Right kidney (tissue), 1 donor: ENCODE measurements at regions not wholly inside any gene's neighbourhood (a gene's known extent, or its start where the extent isn't known, plus 50 kb on each side); places are given as distances from the start of the nearest gene placed in this dataset.
"Not testable (repeated sequence)": the region's sequence is repeated elsewhere in the genome, so short reads cannot be mapped to it uniquely, and the experiment has no call there.

ENCODE experiments used
- DNase-seq: peaks from one replicate; pipeline ENCODE4 v3.0.0-alpha.2; 2016

DNA sequence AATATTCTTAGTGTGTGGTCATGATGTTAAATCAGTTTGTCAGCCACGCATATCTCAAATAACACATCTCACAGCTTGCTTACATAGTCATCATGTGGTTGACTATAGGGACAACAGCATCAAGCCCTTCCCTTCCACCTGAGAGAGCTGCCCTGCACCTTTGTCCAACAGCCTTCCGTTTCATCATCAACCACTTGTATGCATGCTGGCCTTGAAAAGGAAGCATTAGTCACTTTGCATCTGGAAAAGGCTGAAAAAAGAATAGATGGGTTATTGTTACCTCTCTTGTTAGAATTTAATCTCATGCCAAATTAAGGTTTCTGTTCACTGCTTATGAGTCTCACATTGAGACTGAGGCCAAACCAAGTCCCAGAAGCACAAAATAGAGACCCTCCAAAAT, 1586.5 kb upstream of the SEL1L start:
- no peak for DNase-seq

DNA sequence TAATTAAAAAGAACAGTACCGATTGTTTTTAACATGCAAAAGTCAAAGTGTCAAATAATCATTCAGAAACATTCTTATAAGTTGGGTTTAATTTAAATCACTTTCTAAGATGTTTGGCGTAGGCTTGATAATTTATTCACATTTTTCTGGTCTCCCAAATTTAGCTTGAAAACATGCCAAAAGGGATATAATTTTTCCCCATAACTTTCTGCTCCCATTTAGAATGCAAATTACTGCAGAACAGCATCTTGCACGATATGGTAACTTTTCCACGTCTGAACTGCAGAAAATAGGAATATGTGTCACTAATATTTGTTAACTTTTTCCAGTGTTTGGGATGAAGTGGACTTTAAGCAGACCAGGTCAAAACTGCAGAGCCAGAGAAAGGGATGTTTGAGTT, 1592.4 kb upstream of the SEL1L start:
- DNase-seq: no peak

DNA sequence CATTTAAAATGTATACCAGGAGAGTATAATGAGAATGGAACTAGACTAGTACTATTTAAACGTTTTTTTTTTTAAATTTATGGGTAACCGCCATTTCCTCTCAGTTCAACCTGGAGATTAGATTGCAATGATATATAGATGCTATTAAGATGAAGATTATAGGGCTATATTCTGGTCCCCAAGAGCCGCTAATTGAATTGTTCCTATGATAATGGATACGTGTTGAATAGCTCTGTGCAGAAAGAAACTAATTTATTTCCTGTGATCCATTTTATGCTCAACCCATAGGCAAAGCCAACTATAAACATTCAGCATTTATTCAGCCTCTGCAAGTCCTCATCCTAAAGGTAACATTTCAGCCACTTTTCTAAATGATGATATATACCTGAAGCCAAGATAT, 1595.1 kb upstream of the SEL1L start:
- no peak for DNase-seq

DNA sequence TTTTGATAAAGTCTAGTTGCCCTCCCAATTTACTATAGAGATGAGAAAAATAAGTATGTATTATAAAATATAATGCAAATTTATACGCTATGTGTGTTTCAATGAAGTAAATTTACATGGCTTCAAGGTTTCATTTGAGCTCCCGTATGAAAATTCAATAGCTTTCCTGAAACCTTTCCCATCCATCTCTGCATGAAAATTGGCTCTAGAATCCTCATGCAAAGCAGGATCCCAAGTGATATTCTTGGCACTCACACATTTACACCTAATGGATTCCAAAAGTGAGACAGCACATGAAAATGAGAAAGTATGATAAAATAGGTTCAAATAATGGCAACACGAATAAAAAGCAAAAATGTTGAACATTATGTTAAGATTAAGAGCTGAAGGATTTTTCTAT, 1595.8 kb upstream of the SEL1L start:
- no peak for DNase-seq

DNA sequence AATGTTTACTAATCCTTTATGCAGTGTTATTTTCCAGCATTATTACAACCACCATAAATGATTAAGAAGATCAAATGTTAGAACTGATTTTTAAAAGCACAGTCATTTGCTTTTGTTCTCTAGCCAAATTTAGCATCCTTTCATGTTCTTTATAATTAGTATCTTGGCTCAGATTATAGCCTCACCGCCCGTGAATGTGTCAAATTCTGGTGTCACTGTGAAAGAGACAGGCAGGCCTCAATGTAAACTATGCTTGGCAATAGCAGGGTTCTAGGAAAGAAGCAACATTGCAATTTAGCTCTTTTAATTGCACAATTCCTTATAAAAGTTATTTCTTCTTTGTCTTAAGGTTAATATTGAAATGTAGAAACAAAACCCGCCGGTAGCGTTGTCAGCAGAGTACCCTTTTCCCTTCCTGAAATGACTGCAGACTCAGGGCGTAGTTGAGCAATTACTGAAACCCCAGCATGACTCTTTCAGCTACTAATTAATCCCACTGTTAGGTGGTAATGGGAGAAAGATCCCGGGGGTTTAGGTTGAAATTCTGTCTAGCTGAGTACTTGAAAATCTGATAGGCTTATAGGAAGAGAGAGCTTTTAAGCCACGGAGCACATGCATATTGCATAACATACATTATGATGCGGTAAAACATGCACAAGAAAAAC, 1600.5 kb upstream of the SEL1L start:
- no peak for DNase-seq

DNA sequence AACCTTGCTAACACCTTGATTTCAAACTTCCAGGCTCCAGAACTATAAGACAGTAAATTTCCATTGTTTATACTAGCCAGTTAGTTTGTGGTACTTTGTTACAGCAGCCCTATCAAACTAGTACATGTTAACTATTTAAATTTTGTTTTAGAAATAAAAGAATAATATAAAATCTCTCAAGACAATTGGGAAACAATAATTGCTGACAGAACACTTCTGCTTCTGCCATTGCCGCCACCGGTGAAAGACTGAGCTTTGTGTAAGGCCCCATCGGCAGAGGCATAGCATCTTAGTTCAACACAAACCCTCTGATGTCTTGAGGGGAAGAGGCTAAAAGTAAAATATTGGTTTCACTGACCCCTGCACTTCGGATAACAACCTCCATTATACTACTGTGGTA, 1607.1 kb upstream of the SEL1L start:
- DNase-seq: no peak

DNA sequence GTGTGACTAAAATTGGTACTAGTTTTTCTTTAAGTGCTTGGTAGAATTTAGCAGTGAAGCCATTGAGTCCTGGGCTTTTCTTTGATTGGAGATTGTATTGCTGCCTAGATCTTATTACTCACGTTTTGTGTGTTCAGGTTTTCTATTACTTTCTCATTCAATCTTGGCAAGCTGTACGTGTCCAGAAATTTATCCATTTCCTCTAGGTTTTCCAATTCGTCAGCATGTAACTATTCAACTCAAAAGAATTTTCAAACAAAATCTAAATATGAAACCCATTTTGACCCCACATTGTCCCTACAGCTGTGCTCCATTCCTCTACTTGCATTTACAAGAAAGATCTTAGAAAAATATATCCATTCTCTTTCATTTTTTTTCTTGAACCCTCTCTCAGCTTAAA, 1613.4 kb upstream of the SEL1L start:
- DNase-seq: no peak

DNA sequence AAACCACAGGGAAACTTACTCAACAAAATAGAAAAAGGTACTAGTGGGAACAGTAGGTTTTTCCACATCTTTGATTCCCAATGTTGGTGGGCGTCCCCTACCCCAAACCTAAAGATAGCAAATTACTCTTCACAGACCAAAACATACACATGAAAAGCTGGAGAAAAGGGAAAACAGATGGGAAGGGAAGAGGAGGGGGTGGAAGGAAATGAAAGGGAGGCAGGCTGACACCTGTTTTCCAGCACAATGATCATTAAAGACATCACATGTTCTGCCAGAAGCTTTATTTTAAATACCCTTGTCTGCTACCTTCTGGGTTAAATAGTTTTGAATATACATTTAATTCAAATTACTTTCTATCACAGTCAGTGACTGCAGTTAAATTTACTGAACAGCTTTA, 1617.9 kb upstream of the SEL1L start:
- DNase-seq: no peak

DNA sequence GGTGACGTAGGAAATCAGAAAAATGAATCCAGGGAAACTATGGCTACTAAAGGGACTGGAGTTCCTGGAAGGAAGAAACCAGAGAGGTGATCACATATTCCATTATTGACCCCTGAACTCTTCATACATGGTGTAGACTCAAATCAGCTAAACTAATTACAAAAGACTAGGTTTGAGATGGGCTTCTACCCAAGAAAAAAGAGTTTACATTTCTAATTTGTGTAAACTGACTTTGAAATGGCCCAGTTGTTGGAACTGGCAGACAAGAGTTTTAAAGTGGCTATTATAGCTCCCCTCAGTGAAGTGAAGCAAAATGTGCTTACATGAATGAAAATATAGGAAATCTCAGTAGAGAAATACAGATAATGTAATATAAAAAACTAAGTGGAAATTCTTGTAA, 1619.4 kb upstream of the SEL1L start:
- DNase-seq: no peak

DNA sequence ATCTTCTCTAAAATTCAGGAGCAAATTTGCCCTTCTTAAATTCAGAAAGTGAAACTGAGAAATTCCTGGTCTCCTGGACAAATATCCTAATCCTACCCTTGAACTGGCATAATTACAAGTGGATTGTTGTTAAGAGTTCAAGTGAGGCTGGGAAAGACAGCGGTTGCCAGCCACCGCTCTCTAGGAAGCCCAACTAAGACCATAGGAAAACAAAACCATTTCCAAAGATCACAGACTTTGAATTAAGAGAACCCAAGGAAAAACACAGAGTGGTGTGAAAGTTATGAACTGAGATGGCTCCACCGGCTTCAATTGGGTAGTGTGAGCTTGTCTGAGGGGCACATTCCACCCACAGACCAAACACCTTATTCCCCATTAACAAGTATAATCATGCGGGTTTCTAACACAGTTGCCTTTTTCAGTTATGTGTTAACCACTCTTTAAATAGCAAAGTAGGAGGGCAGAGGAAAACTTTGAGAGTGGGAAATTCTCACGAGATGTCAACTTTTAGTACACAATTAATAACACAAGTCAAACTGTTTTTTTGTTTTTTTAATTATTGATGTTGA, 1628.8 kb upstream of the SEL1L start:
- DNase-seq: no peak

DNA sequence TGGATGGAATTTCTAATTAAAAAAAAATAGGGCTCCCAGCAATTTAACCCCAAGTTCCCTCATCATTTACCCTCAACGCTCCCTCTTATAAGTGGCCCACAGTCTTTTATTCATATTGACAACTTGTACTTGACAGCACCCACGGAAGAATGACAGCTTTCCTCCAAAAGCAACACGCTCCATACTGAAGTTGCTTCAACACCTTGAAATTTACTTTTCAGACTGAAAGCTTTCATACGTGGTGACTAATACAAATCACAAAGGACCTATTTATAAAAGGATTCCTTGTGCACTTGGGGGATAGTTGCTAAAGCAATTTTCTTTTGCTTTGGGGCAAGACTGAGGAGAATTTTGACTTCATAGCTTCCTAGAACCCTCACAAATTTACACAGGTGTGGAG, 1629.4 kb upstream of the SEL1L start:
- no peak for DNase-seq

DNA sequence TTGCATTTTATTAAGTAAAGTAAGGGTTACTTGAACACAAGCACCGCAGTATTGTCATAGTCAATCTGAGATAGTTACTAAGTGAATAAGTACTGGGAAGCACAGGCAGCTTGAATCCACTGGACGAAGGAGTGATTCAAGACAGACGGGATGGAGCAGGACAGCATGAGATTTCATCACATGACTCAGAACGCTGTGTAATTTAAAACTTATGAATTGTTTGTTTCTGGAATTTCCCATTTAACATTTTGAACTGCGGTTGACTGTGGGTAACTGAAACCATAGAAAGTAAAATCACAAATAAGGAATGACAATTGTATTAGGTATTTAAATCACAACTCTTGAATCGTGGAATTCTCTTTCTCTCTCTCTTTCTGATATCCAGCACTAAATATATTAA, 1630.4 kb upstream of the SEL1L start:
- no peak for DNase-seq

DNA sequence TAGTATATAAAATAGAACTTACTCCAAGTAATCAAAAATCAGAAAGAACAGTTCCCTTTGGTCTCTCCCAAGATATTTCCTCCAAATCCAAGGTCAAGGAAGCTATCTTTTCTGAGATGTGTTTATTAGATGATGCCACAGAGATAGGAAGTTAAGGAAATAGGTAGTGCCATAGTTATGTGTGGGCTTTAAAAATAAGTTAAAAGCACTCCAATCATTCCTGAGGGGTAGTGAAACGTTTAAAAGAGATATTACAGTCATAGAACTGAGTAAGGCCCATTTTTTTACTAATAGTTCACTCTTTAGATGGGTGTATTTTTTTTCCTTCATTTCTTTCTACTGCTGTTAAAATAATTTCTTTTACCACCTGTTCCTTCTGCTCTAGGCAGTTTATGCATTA, 1630.9 kb upstream of the SEL1L start:
- DNase-seq: no peak

DNA sequence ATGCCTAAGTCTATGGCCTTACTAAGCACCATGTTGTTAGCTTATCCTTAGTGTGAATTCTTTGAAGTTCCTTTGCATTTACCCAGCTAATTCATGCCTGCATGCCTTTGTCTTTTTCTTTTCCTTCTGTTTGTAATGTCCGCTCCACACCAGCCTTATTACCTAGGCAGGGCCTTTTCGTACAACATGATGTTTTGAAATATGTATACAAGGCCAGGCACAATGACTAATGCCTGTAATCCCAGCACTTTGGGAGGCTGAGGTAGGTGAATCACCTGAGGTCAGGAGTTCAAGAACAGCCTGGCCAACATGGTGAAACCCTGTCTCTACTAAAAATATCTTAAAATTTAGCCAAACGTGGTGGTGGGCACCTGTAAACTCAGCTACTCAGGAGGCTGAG, 1636.5 kb upstream of the SEL1L start:
- DNase-seq: no peak

DNA sequence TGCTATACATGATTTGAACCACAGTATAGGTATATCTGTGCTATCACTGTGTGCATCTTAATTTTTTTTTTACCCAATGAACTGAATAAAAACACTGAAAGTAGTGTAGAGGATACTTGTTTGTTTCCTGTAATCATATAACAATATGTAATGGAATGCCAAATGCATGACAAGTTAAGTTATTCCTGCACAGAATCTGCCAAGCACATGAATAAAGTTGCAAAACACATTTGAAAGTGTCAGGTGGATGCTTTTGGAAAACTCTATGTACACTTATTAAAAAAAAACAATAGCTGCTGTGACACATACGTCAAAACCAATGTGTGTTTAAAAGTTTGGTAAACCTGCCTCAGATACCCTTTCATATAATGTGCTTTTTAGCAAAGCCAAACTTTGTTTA, 1638.1 kb upstream of the SEL1L start:
- no peak for DNase-seq

DNA sequence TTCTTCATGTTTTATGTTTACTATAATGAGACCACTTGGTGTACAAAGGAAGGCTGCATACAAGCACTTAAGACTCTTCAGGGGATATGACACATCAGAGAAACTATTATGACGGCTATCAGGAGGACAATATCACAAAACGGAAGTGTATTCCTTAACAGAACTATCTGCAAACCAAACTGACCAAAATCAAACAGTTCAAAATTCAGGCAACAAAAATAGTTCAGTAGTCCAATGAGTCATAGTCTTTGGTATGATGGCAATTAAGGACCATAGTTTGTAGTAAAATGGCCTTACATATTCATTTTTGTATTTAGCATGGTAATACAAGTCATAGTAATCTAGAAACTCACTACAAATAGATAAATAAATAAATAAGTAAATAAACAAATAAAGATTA, 1638.7 kb upstream of the SEL1L start:
- DNase-seq: no peak

DNA sequence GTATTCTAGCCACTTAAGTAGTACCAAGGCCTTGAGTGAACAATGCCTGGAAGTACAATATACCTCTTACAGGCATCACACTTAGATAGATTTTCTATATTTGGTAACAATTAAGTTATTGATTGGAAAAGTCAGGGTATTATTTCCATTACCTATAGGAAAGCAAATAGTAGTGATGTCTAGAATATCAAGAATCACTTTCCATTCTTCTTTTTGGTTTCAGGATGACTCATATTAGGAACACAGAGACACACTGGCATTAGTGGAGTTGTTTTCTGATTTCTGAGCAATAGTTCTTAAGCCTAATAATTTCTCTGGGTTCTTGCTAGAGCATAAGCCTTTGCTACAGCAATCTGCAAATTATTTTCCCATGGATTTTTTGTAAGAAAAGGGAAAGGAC, 1640.0 kb upstream of the SEL1L start:
- DNase-seq: no peak

DNA sequence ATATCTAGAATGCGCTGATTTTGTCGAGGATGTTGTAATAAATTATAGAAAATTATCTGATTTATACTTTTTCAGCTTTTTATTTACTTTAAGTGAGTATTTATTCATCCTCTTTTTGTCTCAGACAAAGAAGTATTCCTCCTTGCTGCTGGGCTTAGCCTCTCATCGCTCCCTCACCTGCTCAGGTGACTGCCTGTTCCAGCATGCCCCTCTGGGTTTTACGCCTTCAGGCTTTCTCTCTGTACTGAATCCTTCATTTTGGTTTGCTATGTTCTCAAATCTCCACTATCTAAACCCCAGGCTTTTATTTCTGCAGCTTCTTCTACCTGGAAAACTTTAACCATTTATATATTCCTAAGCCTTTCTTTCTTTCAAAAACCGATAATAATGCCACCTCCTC, 1650.9 kb upstream of the SEL1L start:
- no peak for DNase-seq

DNA sequence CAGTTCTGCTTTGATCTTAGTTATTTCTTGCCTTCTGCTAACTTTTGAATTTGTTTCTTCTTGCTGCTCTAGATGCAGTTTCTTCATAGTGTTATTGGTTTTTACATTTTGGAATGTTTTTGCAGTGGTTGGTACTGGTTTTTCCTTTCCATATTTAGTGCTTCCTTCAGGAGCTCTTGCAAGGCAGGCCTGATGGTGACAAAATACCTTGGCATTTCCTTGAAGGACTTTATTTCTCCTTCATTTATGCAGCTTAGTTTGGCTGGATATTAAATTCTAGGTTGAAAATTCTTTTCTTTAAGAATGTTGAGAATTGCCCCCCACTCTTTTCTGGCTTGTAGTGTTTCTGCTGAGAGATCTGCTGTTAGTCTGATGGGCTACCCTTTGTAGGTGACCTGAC, 1654.7 kb upstream of the SEL1L start:
- DNase-seq: not testable (repeated sequence)

DNA sequence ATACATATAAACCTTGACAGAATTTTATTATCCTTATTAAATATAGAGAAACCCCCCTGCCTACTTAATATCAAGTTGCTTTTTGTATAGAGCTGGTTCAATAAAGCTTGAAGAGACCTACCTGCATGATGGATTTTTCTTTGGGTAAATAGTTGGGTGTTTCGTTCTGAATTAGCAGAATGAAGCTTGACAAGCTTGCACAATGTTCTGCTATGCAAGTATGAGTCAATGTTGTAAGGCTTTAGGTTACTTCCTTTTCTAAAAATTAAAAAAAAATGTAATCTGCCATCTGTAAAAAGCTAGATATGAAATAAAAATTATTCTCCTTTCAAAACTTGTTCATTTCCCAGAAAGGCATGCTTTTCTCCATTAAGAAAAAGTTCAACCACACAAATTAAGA, 1662.6 kb upstream of the SEL1L start:
- DNase-seq: no peak

DNA sequence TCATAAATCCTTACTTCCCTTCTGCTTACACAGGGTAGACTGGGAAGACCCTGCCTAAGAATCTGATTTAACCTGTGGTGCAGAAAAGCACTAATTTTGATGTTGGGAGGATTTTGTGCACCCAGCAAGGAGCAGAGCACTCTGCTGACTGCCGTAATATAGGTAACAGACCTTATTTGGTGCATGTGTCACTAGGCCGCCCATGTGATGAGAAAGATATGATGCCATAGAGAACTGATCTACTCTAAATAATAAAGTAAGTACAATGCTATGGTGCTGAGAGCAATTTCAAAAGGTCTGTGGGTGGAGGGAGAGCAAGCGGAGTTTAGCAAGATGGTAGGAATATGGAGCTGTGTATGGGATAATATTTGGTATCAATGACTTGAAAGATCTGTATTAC, 1663.6 kb upstream of the SEL1L start:
- no peak for DNase-seq

DNA sequence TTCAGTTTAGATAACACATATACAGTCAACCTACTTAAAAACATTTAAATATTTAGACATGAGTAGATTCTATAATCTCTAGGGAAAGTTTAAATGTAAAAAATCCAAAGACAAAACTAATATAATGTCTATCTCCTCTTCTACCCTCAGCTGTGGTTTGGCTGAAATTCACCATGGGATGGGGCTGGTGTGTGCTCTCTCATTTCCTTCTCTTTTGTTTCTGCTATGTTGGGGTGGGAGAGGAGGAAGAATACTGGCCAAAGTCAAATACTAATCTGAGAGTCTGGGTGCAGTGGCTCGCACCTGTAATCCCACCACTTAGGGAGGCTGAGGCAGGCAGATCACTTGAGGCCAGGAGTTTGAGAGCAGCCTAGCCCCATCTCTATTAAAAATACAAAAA, 1673.9 kb upstream of the SEL1L start:
- DNase-seq: no peak

DNA sequence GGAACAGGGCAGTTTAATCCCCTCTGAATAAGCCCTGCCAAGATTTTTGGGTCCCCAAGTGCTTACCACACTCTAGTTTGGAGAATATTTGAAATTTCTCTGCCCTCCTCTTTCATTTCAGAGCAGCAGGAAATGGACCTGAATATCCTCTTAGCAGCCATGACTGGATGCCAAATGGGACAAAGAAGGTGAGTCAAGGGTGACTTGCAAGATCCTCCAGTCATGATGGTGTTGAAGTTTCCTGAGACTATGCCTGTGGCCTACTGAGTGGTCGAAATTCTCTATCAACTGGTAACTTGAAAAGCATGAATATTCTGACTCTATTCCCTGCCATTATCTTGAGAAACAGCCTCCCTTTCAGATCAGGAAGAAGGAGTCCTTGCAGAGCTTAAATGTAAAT, 1674.7 kb upstream of the SEL1L start:
- DNase-seq: no peak

DNA sequence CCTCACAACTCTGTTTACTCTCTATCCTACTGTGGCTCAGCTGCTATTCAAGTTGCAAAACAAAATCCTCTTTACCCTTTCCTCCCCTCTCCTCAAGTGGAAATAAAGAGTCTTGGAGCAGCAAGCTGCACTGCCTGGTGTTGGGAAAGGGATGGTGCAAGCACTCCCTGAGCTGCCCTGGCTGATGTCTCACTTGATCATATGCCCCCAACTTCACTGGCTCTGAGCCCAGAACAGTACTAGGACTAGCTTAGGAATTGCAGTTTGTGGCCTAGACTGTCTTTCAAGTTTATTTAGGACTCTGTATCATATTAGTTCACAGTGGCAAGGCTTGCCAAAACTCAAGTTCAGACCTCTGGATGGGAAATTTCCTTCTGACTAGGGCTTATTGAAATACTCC, 1683.8 kb upstream of the SEL1L start:
- no peak for DNase-seq
